Mucosa of descending colon (tissue), 3 donors: ENCODE measurements at regions not wholly inside any gene's neighbourhood (a gene's known extent, or its start where the extent isn't known, plus 50 kb on each side); places are given as distances from the start of the nearest gene placed in this dataset.
A peak's percentile ranks its signal among the peaks of the same experiment; 100 is the strongest.

Experiments
- ATAC-seq: fragments of 200-7000 bp; cut with Tn5 transposase; one replicate; pipeline ENCODE4 v1.9.1; 2020; ENCODE audit warnings: mild to moderate bottlenecking, moderate library complexity
- DNase-seq, 3 donors: peaks; one replicate each; pipeline ENCODE4 v3.0.0-alpha.2; 2020
- H3K36me3 ChIP-seq: fragments of 200-600 bp; one replicate; pipeline ENCODE4 v1.8.0; 2021; ENCODE audit warnings: low read depth, mild to moderate bottlenecking
- H3K4me1 ChIP-seq: fragments of 200-600 bp; one replicate; pipeline ENCODE4 v1.8.0; 2021; ENCODE audit warnings: low read depth, mild to moderate bottlenecking
- H3K4me3 ChIP-seq: fragments of 200-600 bp; one replicate; pipeline ENCODE4 v1.8.0; 2021; ENCODE audit warnings: mild to moderate bottlenecking
- H3K9me3 ChIP-seq: fragments of 200-600 bp; one replicate; pipeline ENCODE4 v1.8.0; 2021; ENCODE audit warnings: mild to moderate bottlenecking
- intact Hi-C, 2 donors: fragments of 100-400 bp; cut with DNase I in 1 of 2; cut with micrococcal nuclease in 1 of 2; formaldehyde crosslinking; loops; one replicate each; pipeline versions ENCODE4 v1.11.0 to v1.11.1; 2022; cut with DNase I, micrococcal nuclease
- TF ChIP-seq, protein P1 (sequence below): fragments of 200-600 bp; IDR thresholded peaks from one replicate; pipeline ENCODE4 v1.8.0; 2022; ENCODE audit warnings: antibody characterized with exemption, mild to moderate bottlenecking
- donor health status: DM: no; HTN: no; CAD: no; lungs with moderate emphysema.
- donor health status: DM: no; HTN: no; CAD: no.
- donor health status: DM: no; HTN: yes; CAD: no.

DNA sequence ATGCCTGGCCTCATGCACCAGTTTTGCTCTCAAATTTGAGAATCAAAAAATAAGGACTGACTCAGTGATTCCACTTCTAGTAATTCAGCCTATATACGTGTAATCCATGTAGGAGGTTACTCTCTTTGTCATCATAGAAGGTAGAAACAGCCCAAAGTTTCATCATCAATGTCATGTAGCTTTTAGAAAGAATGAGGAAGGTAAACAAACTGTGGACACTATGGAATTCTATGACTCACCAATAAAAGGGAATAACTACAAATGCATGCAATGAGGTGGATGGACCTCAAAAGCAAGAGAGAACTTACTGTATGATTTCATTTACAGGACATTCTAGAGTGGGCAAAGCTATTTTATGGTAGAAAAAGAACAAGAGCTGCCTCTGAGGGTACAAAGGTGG is 93.2 kb upstream of the LRIG1 start:
- DNase-seq (no peak), ATAC-seq (peak; percentile 85)
- Histone ChIP-seq H3K9me3 (no peaks in the 10 kb centered on the region), H3K4me1 (no peaks in the 10 kb centered on the region), H3K36me3 (no peaks in the 10 kb centered on the region), H3K4me3 (no peak overlapping the region)
- intact Hi-C loops: no loop called here
- TF ChIP-seq, protein P1, sequence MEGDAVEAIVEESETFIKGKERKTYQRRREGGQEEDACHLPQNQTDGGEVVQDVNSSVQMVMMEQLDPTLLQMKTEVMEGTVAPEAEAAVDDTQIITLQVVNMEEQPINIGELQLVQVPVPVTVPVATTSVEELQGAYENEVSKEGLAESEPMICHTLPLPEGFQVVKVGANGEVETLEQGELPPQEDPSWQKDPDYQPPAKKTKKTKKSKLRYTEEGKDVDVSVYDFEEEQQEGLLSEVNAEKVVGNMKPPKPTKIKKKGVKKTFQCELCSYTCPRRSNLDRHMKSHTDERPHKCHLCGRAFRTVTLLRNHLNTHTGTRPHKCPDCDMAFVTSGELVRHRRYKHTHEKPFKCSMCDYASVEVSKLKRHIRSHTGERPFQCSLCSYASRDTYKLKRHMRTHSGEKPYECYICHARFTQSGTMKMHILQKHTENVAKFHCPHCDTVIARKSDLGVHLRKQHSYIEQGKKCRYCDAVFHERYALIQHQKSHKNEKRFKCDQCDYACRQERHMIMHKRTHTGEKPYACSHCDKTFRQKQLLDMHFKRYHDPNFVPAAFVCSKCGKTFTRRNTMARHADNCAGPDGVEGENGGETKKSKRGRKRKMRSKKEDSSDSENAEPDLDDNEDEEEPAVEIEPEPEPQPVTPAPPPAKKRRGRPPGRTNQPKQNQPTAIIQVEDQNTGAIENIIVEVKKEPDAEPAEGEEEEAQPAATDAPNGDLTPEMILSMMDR: no peak

GRCh38 chr3:66597308-66597863 is 96.6 kb upstream of the LRIG1 start:
- TF ChIP-seq, protein P1: no peak

GRCh38 chr3:66598168-66598567 is 97.3 kb upstream of the LRIG1 start:
- no peak for ATAC-seq
- no peaks in the 10 kb centered on the region for H3K4me1 ChIP-seq
- TF ChIP-seq, protein P1: no peak
- H3K9me3 ChIP-seq: no peaks in the 10 kb centered on the region
- DNase-seq: no peak
- intact Hi-C loops: no loop called here
- no peak overlapping the region for H3K4me3 ChIP-seq
- H3K36me3 ChIP-seq: no peaks in the 10 kb centered on the region

More at GRCh38 chr3:66597308-66597863, 96.6 kb upstream of the LRIG1 start:
- no peak for DNase-seq
- intact Hi-C loops: no loop called here
- no peaks in the 10 kb centered on the region for H3K4me1 ChIP-seq
- no peaks in the 10 kb centered on the region for H3K36me3 ChIP-seq
- H3K9me3 ChIP-seq: no peaks in the 10 kb centered on the region
- no peak for ATAC-seq
- no peak overlapping the region for H3K4me3 ChIP-seq

GRCh38 chr3:66602237-66602636 is 101.4 kb upstream of the LRIG1 start:
- no peak for ATAC-seq
- TF ChIP-seq, protein P1: no peak
- H3K4me3 ChIP-seq: no peak overlapping the region

GRCh38 chr3:66602691-66603090 is 101.9 kb upstream of the LRIG1 start:
- Histone ChIP-seq H3K4me1 (no peaks in the 10 kb centered on the region), H3K36me3 (no peaks in the 10 kb centered on the region), H3K4me3 (no peak overlapping the region), H3K9me3 (no peaks in the 10 kb centered on the region)
- intact Hi-C loops: no loop called here
- ATAC-seq: no peak
- TF ChIP-seq, protein P1: no peak
- no peak for DNase-seq

More at GRCh38 chr3:66602237-66602636, 101.4 kb upstream of the LRIG1 start:
- H3K36me3 ChIP-seq: no peaks in the 10 kb centered on the region
- H3K9me3 ChIP-seq: no peaks in the 10 kb centered on the region
- no peak for DNase-seq
- intact Hi-C loops: no loop called here
- no peaks in the 10 kb centered on the region for H3K4me1 ChIP-seq

DNA sequence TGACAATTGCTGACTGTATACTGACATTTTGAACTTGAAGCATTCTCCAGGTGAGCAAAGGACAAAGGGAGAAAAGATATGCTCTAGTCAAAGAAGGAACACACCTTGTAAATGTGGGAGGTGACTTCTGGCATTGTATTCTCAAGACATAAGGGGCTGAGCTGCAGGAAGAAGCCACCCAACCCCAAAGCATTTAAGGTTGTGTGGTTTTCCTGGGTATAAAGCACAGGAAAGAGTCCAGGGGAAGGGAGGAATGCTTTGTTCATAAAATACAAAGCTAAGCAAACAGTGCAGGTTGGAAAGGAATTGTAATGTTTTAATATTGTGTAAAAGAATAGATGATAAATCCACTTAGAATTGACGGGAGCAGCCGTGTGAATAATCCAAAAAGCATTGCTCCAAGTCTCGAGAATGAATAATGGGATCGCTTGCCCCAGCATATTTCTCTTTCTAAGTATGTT is 102.4 kb upstream of the LRIG1 start:
- TF ChIP-seq, protein P1: no peak
- DNase-seq: no peak
- intact Hi-C loops: no loop called here
- Histone ChIP-seq H3K4me3 (no peak overlapping the region), H3K9me3 (no peaks in the 10 kb centered on the region), H3K36me3 (no peaks in the 10 kb centered on the region), H3K4me1 (no peaks in the 10 kb centered on the region)
- ATAC-seq: peak; percentile 76
